ENCODE measurements at regions not wholly inside any gene's neighbourhood (a gene's known extent, or its start where the extent isn't known, plus 50 kb on each side); places are given as distances from the start of the nearest gene placed in this dataset.

DNA sequence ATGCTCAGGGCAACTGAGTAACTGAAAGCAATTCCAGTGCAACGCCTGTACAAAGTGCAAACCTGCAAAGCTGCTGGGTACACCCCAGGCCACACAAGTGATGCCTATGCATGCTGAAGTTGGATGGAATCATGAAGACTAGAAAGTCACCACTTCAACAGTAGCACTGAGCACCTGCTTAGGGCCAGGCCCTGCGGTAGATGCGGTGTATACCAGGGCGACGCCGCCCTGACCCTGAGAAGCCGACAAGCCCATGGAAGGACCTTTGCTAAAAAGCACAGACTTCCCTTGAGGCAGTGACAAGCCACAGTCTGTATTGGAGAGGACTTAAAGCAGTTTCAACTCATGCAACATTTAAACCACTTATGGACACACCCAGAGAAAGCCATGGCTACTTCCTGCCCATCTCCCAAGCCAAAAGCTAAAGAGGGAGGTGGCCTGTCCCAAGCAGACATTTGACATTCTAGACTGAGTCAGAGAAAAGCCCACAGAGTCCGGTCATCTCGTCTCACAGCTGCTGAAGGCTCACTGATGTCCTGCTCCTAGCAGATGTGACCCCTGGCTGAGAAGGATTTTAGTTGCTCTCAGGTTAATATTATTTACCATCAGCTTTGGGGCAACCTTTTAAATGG lies 843.9 kb upstream of the TMEM132C start:
- no peak for TF ChIP-seq GATA3 (IDR thresholded peaks at IDR 0.05; ENCODE audit: low read depth, low read length)
- TF ChIP-seq GATA2 (IDR thresholded peaks at IDR 0.05; ENCODE audit: low read depth, low read length): no peak

Data from SH-SY5Y (cell line).